HAP-1 (cell line): ENCODE measurements at regions not wholly inside any gene's neighbourhood (a gene's known extent, or its start where the extent isn't known, plus 50 kb on each side); places are given as distances from the start of the nearest gene placed in this dataset.

ENCODE experiments used
- DNase-seq, 2 experiments: peaks; one replicate each; pipeline ENCODE4 v3.0.0-alpha.2; 2016 to 2020; ENCODE audit warnings: low spot score in 2 of 2
- H3K27me3 ChIP-seq: fragments of 250-450 bp; sonication (Bioruptor Pico); 2 replicates; pipeline ENCODE4 v1.5.1; 2020; ENCODE audit warnings: low read depth, mild to moderate bottlenecking, moderate library complexity
- H3K36me3 ChIP-seq: fragments of 250-450 bp; sonication (Bioruptor Pico); replicated peaks from 2 replicates; pipeline ENCODE4 v1.5.1; 2020; ENCODE audit warnings: mild to moderate bottlenecking
- H3K4me1 ChIP-seq: fragments of 250-450 bp; sonication (Bioruptor Pico); 2 replicates; pipeline ENCODE4 v1.5.1; 2020; ENCODE audit warnings: mild to moderate bottlenecking
- H3K4me3 ChIP-seq: fragments of 250-450 bp; sonication (Bioruptor Pico); 2 replicates; pipeline ENCODE4 v1.5.1; 2020; ENCODE audit warnings: mild to moderate bottlenecking, moderate library complexity
- H3K9me3 ChIP-seq: fragments of 250-450 bp; sonication (Bioruptor Pico); 2 replicates; pipeline ENCODE4 v1.5.1; 2020; ENCODE audit warnings: mild to moderate bottlenecking, moderate library complexity
- in situ Hi-C: fragments of 300-500 bp; cut with MboI; formaldehyde crosslinking; loops from 3 replicates; pipeline ENCODE4 v1.14.3; 2020; ENCODE audit warnings: low sequenced_read_pairs, inconsistent platforms, mixed read lengths

GRCh38 chr2:16172324-16173175 lies 232.2 kb downstream of the MYCN start:
- H3K4me1 ChIP-seq: no peaks in the 10 kb centered on the region
- no peaks in the 10 kb centered on the region for H3K36me3 ChIP-seq
- no peak for DNase-seq
- H3K4me3 ChIP-seq: no peak overlapping the region
- in situ Hi-C loops: no loop called here
- no peaks in the 10 kb centered on the region for H3K9me3 ChIP-seq
- H3K27me3 ChIP-seq: no peaks in the 10 kb centered on the region

DNA sequence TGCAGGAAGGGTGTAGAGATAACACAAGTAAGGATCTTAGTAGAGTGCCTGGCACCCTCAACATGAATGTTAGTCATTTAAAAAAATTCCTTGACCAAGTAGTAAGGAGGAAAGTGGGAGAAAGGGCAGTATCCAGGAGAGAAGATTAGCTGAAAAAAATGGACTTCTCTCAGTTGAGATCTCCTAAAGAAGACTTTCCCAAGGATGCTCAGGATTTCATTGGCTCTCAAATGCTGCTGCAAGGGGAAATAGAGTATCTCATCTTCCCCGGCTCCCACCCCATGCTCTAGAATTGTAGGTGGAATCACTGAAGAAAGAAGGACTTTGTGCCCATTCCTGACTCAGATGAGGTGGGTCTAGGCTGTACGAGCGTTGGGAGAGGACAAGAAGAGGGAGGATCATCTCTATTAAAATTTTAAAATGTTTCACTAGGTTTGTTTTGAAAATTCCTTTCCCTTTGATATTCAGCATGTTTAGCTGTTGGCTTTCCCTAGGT lies 231.1 kb downstream of the MYCN start:
- Histone ChIP-seq H3K9me3 (no peaks in the 10 kb centered on the region), H3K4me1 (0 out of 2 replicates have a peak, but pooled peaks cover 3% of the 10 kb centered on the region), H3K36me3 (no peaks in the 10 kb centered on the region)

DNA sequence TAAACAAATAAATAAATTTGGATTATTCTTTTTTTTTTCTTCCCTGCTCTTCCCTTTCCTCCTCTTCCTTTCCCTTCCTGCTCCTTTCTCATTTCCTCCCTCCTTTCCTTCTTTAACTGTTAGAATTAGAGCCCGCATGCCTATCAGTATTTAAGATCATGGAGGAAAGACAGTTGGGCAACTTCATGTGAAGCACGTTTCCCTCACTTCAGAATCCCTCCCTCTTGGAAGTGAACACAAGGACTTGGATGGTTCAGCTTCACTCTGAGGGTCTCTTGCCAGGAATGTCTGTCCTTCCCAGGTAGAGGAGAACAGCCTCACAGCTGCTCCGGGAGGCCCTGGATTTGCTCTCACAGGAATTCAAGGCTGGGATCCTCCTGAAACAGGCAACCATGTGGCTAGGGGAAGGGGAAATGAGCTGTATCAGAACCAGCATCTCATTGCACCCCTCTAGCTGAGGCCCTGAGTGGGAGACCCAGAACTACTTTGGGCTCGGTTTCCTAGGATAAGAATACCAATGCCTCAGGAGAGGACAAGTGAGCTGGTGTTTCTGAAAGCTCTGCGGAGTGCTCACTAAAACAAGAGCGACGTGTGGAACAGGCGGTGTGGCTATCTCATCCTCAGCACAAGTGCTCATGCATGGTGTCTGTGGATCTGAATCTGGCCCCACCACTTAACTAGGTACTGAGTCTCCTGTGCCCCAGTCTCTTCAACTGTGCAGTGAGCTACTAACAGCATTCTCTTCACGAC lies 230.5 kb downstream of the MYCN start:
- no peak for DNase-seq
- in situ Hi-C loops: no loop called here
- Histone ChIP-seq H3K27me3 (no peaks in the 10 kb centered on the region), H3K9me3 (no peaks in the 10 kb centered on the region), H3K4me1 (0 out of 2 replicates have a peak, but pooled peaks cover 8% of the 10 kb centered on the region), H3K36me3 (no peaks in the 10 kb centered on the region), H3K4me3 (no peak overlapping the region)

More for the DNA sequence above, 231.1 kb downstream of the MYCN start:
- Histone ChIP-seq H3K27me3 (no peaks in the 10 kb centered on the region), H3K4me3 (no peak overlapping the region)
- in situ Hi-C loops: no loop called here
- DNase-seq: no peak

GRCh38 chr2:16169381-16169960 lies 229.1 kb downstream of the MYCN start:
- no peak overlapping the region for H3K4me3 ChIP-seq
- no peaks in the 10 kb centered on the region for H3K36me3 ChIP-seq
- H3K27me3 ChIP-seq: no peaks in the 10 kb centered on the region
- DNase-seq: no peak
- in situ Hi-C loops: no loop called here
- H3K4me1 ChIP-seq: peaks cover 8% of the 10 kb centered on the region; the same call in 1 of the 2 replicates
- no peaks in the 10 kb centered on the region for H3K9me3 ChIP-seq

DNA sequence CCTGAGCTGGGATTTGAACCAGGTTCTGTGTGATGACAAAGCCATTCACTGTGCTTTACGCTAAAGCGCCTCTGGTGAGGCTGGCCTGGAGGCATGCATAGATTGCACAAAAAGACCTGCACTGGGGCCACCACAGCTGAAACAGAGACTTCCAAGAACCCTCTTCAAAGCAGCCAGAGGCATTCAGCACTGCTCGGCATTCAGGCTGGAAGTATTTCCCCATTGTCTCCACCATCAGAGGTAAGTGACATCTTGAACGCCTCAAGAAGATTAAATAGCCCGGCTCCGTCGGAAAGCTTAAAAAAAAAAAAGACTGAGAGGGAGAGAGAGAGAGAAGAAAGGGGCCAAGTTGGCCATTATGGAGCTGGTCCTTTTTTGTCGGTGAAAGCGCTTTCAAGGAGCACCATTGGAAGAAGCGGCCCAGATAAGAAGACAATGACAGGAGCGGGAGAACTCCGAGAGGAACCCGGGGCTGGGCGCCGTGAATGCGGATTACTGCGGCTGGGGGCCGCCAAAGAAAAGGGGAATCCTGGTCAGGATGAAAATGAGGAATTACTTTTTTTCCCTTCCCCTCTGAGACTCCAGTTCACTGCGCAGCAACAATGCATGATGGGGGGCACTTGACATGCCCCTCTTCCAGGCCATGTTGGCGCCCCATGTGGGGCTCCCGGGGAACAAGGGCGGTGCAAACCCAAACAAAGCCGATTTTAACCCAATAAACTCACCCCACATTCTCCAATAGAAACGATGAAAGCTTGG lies 228.3 kb downstream of the MYCN start:
- Histone ChIP-seq H3K27me3 (no peaks in the 10 kb centered on the region), H3K4me3 (no peak overlapping the region), H3K36me3 (no peaks in the 10 kb centered on the region), H3K4me1 (peaks cover 8% of the 10 kb centered on the region; the same call in 1 of the 2 replicates), H3K9me3 (no peaks in the 10 kb centered on the region)
- no peak for DNase-seq
- in situ Hi-C loops: no loop called here

DNA sequence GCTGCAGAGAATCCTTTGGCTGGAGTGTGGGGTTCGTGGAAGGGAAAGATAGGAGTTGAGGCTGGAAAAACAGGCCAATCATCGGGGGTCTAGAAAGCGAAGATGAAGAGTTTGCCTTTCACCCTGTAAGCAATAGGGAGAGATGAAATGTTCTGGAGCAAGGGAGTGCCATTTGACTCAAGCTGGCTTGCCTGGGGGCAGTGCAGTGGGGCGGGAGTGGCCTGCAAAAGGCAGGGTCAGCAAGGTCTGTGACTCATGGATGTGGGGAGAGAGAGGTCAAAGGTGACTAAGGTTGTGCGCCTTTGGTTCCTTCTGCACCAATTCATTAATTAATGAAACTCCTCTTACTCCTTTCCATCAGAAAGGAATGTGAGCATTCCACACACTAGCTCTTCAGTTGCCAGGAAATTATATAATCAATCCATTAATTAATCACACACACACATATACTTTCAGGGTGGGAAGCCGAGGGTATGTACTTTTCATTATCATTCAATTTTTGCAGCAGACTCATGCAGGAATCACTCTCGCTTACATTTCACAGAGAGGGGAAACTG lies 227.6 kb downstream of the MYCN start:
- no peak for DNase-seq
- Histone ChIP-seq H3K4me3 (no peak overlapping the region), H3K4me1 (peaks cover 8% of the 10 kb centered on the region; the same call in 1 of the 2 replicates), H3K27me3 (no peaks in the 10 kb centered on the region), H3K9me3 (no peaks in the 10 kb centered on the region), H3K36me3 (no peaks in the 10 kb centered on the region)
- in situ Hi-C loops: no loop called here

- H3K4me1 ChIP-seq: peaks cover 8% of the 10 kb centered on the region; the same call in 1 of the 2 replicates
- H3K4me3 ChIP-seq: no peak overlapping the region
- no peaks in the 10 kb centered on the region for H3K27me3 ChIP-seq
- H3K36me3 ChIP-seq: no peaks in the 10 kb centered on the region
- no peak for DNase-seq
- in situ Hi-C loops: no loop called here
- H3K9me3 ChIP-seq: no peaks in the 10 kb centered on the region
Measured at GRCh38 chr2:16167451-16167861, 227.1 kb downstream of the MYCN start.

GRCh38 chr2:16166327-16166981 lies 226.1 kb downstream of the MYCN start:
- DNase-seq: peak; percentile 63 to 68
- Histone ChIP-seq H3K36me3 (no peaks in the 10 kb centered on the region), H3K27me3 (no peaks in the 10 kb centered on the region), H3K4me3 (no peak overlapping the region), H3K4me1 (peaks cover 8% of the 10 kb centered on the region; the same call in 1 of the 2 replicates), H3K9me3 (no peaks in the 10 kb centered on the region)
- in situ Hi-C loops: no loop called here

- Histone ChIP-seq H3K9me3 (no peaks in the 10 kb centered on the region), H3K27me3 (no peaks in the 10 kb centered on the region), H3K4me3 (no peak overlapping the region), H3K4me1 (peaks cover 8% of the 10 kb centered on the region; the same call in 1 of the 2 replicates), H3K36me3 (no peaks in the 10 kb centered on the region)
- no peak for DNase-seq
- in situ Hi-C loops: no loop called here
Measured at GRCh38 chr2:16165518-16166326, 225.4 kb downstream of the MYCN start.

DNA sequence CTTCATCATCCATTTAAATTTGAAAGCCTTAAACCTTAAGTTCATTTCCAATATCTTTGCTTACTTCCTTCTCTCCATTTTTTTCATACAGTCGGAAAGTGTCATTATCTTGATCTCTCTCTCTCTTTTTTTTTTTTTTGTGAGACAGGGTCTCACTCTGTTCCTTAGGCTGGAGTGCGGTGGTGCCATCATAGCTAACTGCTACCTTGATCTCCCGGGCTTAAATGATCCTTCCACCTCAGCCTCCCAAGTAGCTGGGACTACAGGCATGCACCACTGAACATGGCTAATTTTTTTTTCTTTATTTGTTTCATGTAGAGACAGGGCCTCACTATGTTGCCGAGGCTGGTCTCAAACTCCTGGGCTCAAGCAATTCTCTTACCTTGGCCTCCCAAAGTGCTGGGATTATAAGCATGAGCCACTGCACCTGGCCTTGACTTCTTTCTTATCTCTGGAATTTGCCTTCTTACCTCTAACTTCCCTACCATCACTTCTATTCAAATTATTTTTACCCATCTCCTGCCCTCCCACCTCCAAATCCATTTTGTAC lies 222.2 kb downstream of the MYCN start:
- H3K9me3 ChIP-seq: no peaks in the 10 kb centered on the region
- H3K36me3 ChIP-seq: no peaks in the 10 kb centered on the region
- in situ Hi-C loops: no loop called here
- H3K27me3 ChIP-seq: no peaks in the 10 kb centered on the region
- peaks cover 8% of the 10 kb centered on the region; the same call in 1 of the 2 replicates for H3K4me1 ChIP-seq
- no peak for DNase-seq
- no peak overlapping the region for H3K4me3 ChIP-seq

GRCh38 chr2:16161768-16162490 lies 221.6 kb downstream of the MYCN start:
- Histone ChIP-seq H3K4me1 (peaks cover 6% of the 10 kb centered on the region; the same call in 1 of the 2 replicates), H3K36me3 (no peaks in the 10 kb centered on the region), H3K4me3 (no peak overlapping the region), H3K9me3 (no peaks in the 10 kb centered on the region), H3K27me3 (no peaks in the 10 kb centered on the region)
- DNase-seq: no peak
- in situ Hi-C loops: no loop called here
